Astrocyte (in vitro differentiated cells and primary cell): ENCODE measurements at regions not wholly inside any gene's neighbourhood (a gene's known extent, or its start where the extent isn't known, plus 50 kb on each side); places are given as distances from the start of the nearest gene placed in this dataset.
"Not testable (repeated sequence)": the region's sequence is repeated elsewhere in the genome, so short reads cannot be mapped to it uniquely, and the experiment has no call there.

Source experiments
- CTCF ChIP-seq: IDR thresholded peaks from 2 replicates; pipeline ENCODE4 v1.5.1; 2011; ENCODE audit warnings: low read depth, mild to moderate bottlenecking, inconsistent platforms, low read length, moderate library complexity; ENCODE audit not compliant: insufficient read depth
- EZH2 ChIP-seq: IDR thresholded peaks from 2 replicates; pipeline ENCODE4 v1.6.1; 2012; ENCODE audit warnings: mild to moderate bottlenecking, low read length, inconsistent platforms; ENCODE audit not compliant: insufficient read depth

DNA sequence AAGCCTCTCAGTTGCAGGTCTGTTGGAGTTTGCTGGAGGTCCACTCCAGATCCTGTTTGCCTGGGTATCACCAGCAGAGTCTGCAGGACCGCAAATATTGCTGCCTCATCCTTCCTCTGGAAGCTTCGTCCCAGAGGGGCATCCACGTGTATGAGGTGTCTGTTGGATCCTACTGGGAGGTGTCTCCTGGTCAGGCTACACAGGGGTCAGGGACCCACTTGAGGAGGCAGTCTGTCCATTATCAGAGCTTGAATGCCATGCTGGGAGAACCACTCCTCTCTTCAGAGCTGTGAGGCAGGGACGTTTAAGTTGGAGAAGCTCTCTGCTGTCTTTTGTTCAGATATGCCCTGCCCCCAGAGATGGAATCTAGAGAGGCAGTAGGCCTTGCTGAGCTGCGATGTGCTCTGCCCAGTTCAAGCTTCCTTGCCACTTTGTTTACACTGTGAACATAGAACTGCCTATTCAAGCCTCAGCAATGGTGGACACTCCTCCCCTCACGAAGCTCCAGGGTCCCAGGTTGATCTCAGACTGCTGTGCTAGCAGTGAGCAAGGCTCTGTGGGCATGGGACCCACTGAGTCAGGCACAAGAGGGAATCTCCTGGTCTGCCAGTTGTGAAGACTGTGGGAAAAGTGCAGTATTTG, 81.1 kb downstream of the ATP23 start:
- not testable (repeated sequence) for TF ChIP-seq CTCF, EZH2
